ENCODE measurements at regions not wholly inside any gene's neighbourhood (a gene's known extent, or its start where the extent isn't known, plus 50 kb on each side); places are given as distances from the start of the nearest gene placed in this dataset.

DNA sequence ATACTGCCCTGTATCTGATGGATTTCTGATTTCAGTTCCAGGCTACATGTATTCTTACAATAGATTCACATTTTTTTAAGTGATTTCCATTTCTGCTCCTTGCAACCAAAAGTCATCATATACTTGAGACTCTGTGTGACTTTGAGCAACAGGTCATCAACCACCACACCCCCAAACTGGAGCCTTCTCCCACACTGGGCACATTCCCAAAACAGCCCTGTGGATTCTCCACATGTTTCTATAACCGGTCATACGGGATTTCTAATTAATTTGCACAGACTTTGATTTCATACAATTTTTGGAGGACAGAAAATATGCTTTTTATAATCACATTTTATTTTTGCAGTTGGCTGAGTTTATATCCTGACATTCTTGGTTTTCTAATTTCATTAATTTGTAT, 317.2 kb upstream of the ID4 start:
- no peak overlapping the region for H3K27ac ChIP-seq (ENCODE audit: low read depth in 2 of 2, low read length in 1 of 2)
- H3K27me3 ChIP-seq (ENCODE audit: insufficient read depth), result no peaks in the 10 kb centered on the region
- no peaks in the 10 kb centered on the region for H3K79me2 ChIP-seq (ENCODE audit: insufficient read depth)
- H3K4me1 ChIP-seq (ENCODE audit: control insufficient read depth in 1 of 2, insufficient read depth in 2 of 2, low read depth in 1 of 2, low read length in 1 of 2), result no peaks in the 10 kb centered on the region
- no peaks in the 10 kb centered on the region for H4K20me1 ChIP-seq (ENCODE audit: insufficient read depth)
- H3K4me2 ChIP-seq, result no peak overlapping the region
- TF ChIP-seq, protein P1, sequence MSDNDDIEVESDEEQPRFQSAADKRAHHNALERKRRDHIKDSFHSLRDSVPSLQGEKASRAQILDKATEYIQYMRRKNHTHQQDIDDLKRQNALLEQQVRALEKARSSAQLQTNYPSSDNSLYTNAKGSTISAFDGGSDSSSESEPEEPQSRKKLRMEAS (IDR thresholded peaks at IDR 0.05; ENCODE audit: low read depth), result no peak
- TF ChIP-seq POLR2AphosphoS5 (IDR thresholded peaks at IDR 0.05; ENCODE audit: low read depth, low read length) (no peak), FOXJ3 (CRISPR knock-in tag; IDR thresholded peaks at IDR 0.05) (no peak)
- no peak overlapping the region for H2AFZ ChIP-seq (ENCODE audit: low read depth)
- no peaks in the 10 kb centered on the region for H3K36me3 ChIP-seq (replicated peaks in 1 of 2; ENCODE audit: control insufficient read depth in 1 of 2, insufficient read depth in 2 of 2, low read length in 1 of 2)
- H3K9me3 ChIP-seq, result no peaks in the 10 kb centered on the region
- WGBS (ENCODE audit: low lambda C conversion rate), result 11% methylated on average over 2 of the region's 2 CpGs
- no peak overlapping the region for H3K4me3 ChIP-seq (ENCODE audit: low read depth in 2 of 2, low read length in 1 of 2)
- DNase-seq, result no peak
- no peaks in the 10 kb centered on the region for H3K9me2 ChIP-seq
- H3K9ac ChIP-seq, result no peak overlapping the region
- CTCF ChIA-PET, result no interaction called here
- no peaks in the 10 kb centered on the region for H3F3A ChIP-seq (replicated peaks; ENCODE audit: insufficient read depth)
- POLR2A ChIA-PET, result no interaction called here

DNA sequence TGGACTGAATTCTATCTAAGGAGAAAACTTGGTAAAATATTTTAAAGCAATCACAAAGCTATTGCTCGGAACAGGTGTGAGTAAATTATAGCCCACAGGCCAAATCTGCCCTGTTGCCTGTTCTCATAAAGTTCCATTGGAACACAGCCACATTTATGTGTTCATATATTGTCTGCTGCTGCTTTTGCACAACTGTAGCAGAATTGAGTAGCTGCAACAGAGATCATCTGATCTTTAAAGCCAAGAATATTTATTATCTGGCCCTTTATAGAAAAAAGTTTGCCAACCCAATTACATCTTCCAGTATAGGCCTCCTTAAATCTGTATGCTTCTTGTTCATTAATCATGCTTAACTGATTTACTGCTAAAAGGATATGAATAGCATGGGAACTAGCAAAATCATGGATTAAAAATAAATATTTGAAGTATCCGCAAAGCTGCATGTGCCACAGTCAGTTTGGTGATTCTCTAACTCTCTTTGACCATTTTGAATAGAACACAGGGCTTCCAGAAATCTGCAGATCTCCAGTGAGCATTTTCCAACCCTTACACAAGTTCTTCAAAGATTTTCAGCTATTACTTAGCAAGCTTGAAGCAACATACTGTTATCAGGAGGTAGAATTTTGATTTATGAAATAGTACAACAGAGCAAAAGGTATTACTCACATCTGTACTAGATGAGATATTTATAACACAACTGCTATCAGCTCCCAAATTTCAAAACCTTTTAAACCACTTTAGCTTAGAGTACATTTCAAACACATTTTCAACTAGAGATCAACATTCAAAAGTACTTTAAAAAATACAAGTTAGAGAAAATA, 312.6 kb upstream of the ID4 start:
- H3K79me2 ChIP-seq (ENCODE audit: insufficient read depth), result no peaks in the 10 kb centered on the region
- 9% methylated on average over 2 of the region's 2 CpGs for WGBS (ENCODE audit: low lambda C conversion rate)
- DNase-seq, result no peak
- no peaks in the 10 kb centered on the region for H4K20me1 ChIP-seq (ENCODE audit: insufficient read depth)
- POLR2A ChIA-PET, result no interaction called here
- CTCF ChIA-PET, result interaction anchor here (0.8 kb wide), 1 partner anchor 12 kb away, joined by 3 read pairs; no protein-coding TSS in a partner anchor
- no peak for TF ChIP-seq USF2 (IDR thresholded peaks at IDR 0.05; ENCODE audit: borderline replicate concordance, low read depth, low read length)
- TF ChIP-seq FOXJ3 (CRISPR knock-in tag; IDR thresholded peaks at IDR 0.05), result no peak
- TF ChIP-seq TEAD4 (IDR thresholded peaks at IDR 0.05; ENCODE audit: borderline replicate concordance, insufficient read depth), result no peak
- no peak for TF ChIP-seq ELF1 (IDR thresholded peaks at IDR 0.05)
- no peak for TF ChIP-seq POLR2AphosphoS5 (IDR thresholded peaks at IDR 0.05; ENCODE audit: low read depth, low read length)
- TF ChIP-seq, protein P2, sequence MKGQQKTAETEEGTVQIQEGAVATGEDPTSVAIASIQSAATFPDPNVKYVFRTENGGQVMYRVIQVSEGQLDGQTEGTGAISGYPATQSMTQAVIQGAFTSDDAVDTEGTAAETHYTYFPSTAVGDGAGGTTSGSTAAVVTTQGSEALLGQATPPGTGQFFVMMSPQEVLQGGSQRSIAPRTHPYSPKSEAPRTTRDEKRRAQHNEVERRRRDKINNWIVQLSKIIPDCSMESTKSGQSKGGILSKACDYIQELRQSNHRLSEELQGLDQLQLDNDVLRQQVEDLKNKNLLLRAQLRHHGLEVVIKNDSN (IDR thresholded peaks at IDR 0.05; ENCODE audit: borderline replicate concordance, low read depth), result no peak
- TF ChIP-seq RFX5 (IDR thresholded peaks at IDR 0.05; ENCODE audit: low read length), result no peak
- no peak for TF ChIP-seq SMC3 (IDR thresholded peaks at IDR 0.05; ENCODE audit: low read depth, low read length)
- TF ChIP-seq EZH2phosphoT487 (IDR thresholded peaks at IDR 0.05; ENCODE audit: borderline replicate concordance, low read depth), result no peak
- H3K9me2 ChIP-seq, result no peaks in the 10 kb centered on the region
- no peak overlapping the region for H3K4me3 ChIP-seq (ENCODE audit: low read depth in 2 of 2, low read length in 1 of 2)
- no peak overlapping the region for H3K27ac ChIP-seq (ENCODE audit: low read depth in 2 of 2, low read length in 1 of 2)
- no peaks in the 10 kb centered on the region for H3K9me3 ChIP-seq
- no peak overlapping the region for H2AFZ ChIP-seq (ENCODE audit: low read depth)
- no peaks in the 10 kb centered on the region for H3K36me3 ChIP-seq (replicated peaks in 1 of 2; ENCODE audit: control insufficient read depth in 1 of 2, insufficient read depth in 2 of 2, low read length in 1 of 2)
- no peaks in the 10 kb centered on the region for H3F3A ChIP-seq (replicated peaks; ENCODE audit: insufficient read depth)
- H3K4me1 ChIP-seq (ENCODE audit: control insufficient read depth in 1 of 2, insufficient read depth in 2 of 2, low read depth in 1 of 2, low read length in 1 of 2), result no peaks in the 10 kb centered on the region
- no peak overlapping the region for H3K9ac ChIP-seq
- no peak overlapping the region for H3K4me2 ChIP-seq
- H3K27me3 ChIP-seq (ENCODE audit: insufficient read depth), result no peaks in the 10 kb centered on the region
